ENCODE measurements at regions not wholly inside any gene's neighbourhood (a gene's known extent, or its start where the extent isn't known, plus 50 kb on each side); places are given as distances from the start of the nearest gene placed in this dataset.

DNA sequence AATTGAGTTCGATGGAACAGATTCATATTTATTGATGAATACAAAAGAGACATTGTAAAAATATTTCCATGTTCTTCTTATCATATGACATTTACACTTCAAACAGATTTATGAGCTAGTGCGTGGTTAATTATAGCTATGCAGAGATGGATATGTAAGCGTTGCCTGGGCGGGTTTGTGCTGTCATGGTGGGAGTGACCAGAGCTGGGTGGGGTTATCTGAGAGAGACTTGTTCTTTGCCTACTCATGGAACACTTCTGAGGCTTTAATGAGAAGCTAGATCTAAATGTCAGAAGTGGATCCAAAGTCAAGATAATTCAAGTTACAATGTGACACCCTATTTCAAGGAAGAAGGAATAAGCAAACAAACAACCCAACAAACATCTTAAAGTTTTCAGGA, 162.3 kb upstream of the ZEB2 start:
- TF ChIP-seq, protein P1, sequence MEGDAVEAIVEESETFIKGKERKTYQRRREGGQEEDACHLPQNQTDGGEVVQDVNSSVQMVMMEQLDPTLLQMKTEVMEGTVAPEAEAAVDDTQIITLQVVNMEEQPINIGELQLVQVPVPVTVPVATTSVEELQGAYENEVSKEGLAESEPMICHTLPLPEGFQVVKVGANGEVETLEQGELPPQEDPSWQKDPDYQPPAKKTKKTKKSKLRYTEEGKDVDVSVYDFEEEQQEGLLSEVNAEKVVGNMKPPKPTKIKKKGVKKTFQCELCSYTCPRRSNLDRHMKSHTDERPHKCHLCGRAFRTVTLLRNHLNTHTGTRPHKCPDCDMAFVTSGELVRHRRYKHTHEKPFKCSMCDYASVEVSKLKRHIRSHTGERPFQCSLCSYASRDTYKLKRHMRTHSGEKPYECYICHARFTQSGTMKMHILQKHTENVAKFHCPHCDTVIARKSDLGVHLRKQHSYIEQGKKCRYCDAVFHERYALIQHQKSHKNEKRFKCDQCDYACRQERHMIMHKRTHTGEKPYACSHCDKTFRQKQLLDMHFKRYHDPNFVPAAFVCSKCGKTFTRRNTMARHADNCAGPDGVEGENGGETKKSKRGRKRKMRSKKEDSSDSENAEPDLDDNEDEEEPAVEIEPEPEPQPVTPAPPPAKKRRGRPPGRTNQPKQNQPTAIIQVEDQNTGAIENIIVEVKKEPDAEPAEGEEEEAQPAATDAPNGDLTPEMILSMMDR (IDR thresholded peaks at IDR 0.05), result no peak
- TF ChIP-seq POLR2A (IDR thresholded peaks at IDR 0.05) (no peak), POLR2AphosphoS5 (IDR thresholded peaks at IDR 0.05) (no peak)

Data from suprapubic skin (tissue), 4 donors.